Hematopoietic multipotent progenitor cell treated with erythropoietin and hydrocortisone succinate and interleukin-3 and kit ligand, for 6 days (in vitro differentiated cells): ENCODE measurements at regions not wholly inside any gene's neighbourhood (a gene's known extent, or its start where the extent isn't known, plus 50 kb on each side); places are given as distances from the start of the nearest gene placed in this dataset.

ENCODE experiments used
- DNase-seq: peaks from one replicate; pipeline ENCODE4 v3.0.0-alpha.2; 2015

DNA sequence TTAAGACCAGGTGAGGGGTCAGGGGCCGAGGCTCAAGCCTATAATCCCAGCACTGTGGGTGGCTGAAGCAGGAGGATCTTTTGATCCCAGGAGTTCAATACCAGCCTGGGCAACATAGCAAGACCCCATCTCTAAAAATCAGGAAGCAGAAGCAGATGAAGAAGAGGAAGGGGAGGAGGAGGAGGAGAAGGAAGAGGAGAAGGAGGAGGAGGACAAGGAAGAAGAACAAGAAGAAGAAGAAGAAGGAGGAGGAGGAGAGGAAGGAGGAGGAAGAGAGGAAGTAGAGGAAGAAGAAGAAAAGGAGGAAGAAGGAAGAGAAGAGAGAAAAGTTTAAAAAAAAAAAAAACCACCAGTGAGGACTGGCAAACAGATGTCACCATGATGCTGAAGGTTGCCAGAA lies 92.0 kb upstream of the TMEM26 start:
- DNase-seq: no peak

DNA sequence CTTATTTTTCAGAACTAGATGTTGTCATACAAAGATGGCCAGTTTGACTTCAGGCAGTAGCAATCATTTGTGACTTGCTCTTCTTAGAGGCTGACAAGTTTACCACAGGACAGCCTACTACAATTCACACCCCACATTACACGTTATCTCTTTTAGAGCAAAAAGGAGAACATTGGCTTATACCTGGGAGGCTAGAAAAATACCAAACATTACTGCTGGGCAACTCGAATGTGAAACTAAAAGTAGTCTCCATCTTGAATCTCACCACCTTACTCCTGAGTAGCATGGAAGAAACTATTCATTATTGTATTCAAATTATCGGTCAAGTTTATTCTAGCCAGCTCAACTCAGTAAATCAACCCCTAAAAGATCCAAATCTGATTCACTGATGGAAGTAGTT lies 90.7 kb upstream of the TMEM26 start:
- no peak for DNase-seq

DNA sequence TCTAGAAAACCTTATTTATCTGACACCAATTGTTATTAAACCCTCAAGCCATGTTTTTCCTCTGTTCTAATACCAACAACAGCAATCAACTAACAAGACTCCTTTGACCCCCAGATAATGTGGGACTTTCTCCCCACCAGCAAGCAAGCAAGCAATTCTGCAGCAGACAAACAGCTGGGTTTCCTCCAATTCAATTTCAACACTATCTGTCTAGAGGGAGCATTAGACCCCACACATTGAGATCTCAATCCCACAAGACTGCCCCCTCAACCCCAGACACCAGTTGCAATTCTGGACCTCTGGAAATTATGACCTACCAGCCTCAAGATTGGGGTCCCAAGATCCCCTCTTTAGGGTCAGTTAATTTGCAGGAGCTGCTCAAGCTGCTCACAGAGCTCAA lies 89.4 kb upstream of the TMEM26 start:
- DNase-seq: no peak

DNA sequence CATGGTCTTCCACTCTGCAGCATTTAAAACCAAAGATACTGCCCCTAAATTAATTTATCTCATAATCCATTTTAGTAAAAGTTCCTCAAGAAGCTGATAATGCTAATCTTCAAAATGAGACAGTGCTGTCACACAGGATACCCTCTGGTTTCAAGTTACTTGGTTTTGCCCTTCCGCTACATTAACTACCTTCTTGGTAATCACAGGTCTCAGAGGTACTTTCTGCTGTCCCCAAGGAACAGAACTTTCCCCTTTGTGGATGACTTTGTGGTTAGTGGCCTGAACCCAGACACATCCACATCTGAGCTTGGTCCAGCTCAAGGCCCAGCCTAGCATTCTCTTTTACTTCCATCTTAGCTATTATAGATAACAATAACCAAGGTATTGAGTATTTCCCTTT lies 88.8 kb upstream of the TMEM26 start:
- DNase-seq: no peak

DNA sequence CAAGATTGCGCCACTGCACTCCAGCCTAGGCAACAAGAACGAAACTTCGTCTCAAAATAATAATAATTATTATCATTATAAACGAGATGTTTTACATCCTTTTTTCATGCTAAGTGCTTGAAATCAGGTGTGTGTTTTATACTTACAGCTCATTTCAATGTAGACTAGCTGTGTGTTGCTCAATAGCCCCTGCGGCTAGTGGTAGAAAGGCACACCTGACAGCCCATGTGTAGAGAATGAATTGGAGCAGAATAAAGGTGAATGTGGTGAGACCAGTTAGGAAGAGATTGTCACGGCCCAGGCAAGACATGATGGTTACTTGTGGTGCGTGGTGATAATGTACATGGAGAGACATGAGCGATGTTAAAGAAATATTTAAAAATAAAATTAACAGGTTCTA lies 86.7 kb upstream of the TMEM26 start:
- DNase-seq: no peak

DNA sequence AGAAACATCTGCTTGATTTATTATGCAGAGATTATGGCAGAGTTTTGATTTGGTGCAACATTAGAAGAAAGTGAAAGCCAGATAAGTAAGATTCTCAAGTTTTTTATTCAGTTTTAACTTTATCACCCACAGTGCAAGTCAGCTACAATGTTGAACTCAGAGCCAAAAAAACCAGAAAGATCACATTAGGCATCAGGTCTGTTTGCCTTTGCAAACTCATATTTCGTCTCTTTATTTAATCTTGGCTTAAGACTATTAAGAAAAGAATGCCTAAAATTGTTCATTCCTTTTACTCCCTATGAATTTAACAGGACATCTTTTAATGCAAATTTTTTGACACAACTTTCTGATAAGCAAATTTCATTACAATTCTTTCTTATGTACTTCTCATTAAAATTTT lies 76.0 kb upstream of the TMEM26 start:
- DNase-seq: no peak

DNA sequence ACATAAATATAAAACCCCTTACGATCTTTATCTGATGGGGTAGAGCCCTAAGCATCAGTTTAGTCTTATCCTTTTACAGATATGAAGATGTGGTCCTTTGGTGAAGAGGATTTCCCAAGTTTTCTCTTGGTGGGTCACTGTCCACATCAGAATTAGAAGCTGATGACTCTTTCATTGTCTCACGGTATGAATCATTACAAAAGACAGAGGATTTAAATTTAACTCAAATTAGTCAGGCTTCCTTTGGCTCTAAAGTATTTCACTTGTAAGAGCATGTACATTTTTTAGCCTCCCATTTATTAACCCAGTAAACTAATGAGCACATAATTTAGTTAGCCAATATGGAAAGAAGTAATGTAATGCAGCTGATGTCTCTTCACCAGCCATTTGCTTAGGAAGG lies 49.9 kb upstream of the TMEM26 start:
- no peak for DNase-seq
